GM12878 (cell line): ENCODE measurements at regions not wholly inside any gene's neighbourhood (a gene's known extent, or its start where the extent isn't known, plus 50 kb on each side); places are given as distances from the start of the nearest gene placed in this dataset.

Source experiments
- ATAC-seq: fragments of 200-7000 bp; cut with Tn5 transposase; 3 replicates; pipeline ENCODE4 v1.9.1; 2020; ENCODE audit warnings: mild to moderate bottlenecking, moderate library complexity
- BruUV-seq: library from RNA; stranded (reverse); fragments of 400-500 nt; replicated peaks from 2 replicates; lab custom pipeline; 2021; lab: Mats Ljungman, UMichigan
- CTCF ChIA-PET: fragments of 300-600 bp; sonication (Branson Sonifier 250); formaldehyde crosslinking; extraction: SDS; loops from one replicate; lab custom pipeline; 2021; ENCODE audit warnings: inconsistent platforms; lab: Yijun Ruan, JAX
- POLR2A ChIA-PET: fragments of 350-600 bp; formaldehyde crosslinking; extraction: SDS; loops from one replicate; lab custom pipeline; 2021; ENCODE audit warnings: inconsistent platforms; lab: Charles Lee
- RAD21 ChIA-PET: fragments of 300-600 bp; sonication (Branson Sonifier 250); formaldehyde crosslinking; loops from one replicate; lab custom pipeline; 2023; ENCODE audit warnings: antibody characterized with exemption; ENCODE audit not compliant: unreplicated experiment; lab: Charles Lee
- SMC1A ChIA-PET: fragments of 300-600 bp; sonication (Branson Sonifier 250); formaldehyde crosslinking; loops from one replicate; lab custom pipeline; 2023; ENCODE audit not compliant: unreplicated experiment, uncharacterized antibody; lab: Charles Lee
- DNase-seq: peaks from one replicate; pipeline ENCODE4 v3.0.0-alpha.2; 2011; ENCODE audit warnings: low read depth, low spot score
- FAIRE-seq: peaks from 3 replicates; lab custom pipeline; 2011; peaks lifted over from hg19 to GRCh38; lab: Jason Lieb, UNC
- H2AFZ ChIP-seq: 2 replicates; pipeline ENCODE4 v1.6.0; 2011; ENCODE audit warnings: low read depth, low read length, control low read depth; ENCODE audit not compliant: control insufficient read depth
- H3K27ac ChIP-seq: 2 replicates; pipeline ENCODE4 v1.5.1; 2011; ENCODE audit warnings: control low read depth; ENCODE audit not compliant: control insufficient read depth, insufficient read depth
- H3K27me3 ChIP-seq, 2 experiments: replicated peaks in 1 of 2; 2 replicates each; pipeline versions ENCODE4 v1.6.0 to v1.6.1; 2011; ENCODE audit warnings: low read length in 1 of 2; ENCODE audit not compliant: control insufficient read depth in 2 of 2, insufficient read depth in 2 of 2
- H3K36me3 ChIP-seq, 2 experiments: 2 replicates each; pipeline ENCODE4 v1.5.1; 2011; ENCODE audit warnings: low read length in 1 of 2; ENCODE audit not compliant: control insufficient read depth in 2 of 2, insufficient read depth in 2 of 2
- H3K4me1 ChIP-seq: 2 replicates; pipeline ENCODE4 v1.6.1; 2011; ENCODE audit warnings: mild to moderate bottlenecking, low read length, moderate library complexity, mixed read lengths; ENCODE audit not compliant: control insufficient read depth, insufficient read depth
- H3K4me2 ChIP-seq: 2 replicates; pipeline ENCODE4 v1.6.0; 2011; ENCODE audit warnings: control low read depth; ENCODE audit not compliant: control insufficient read depth, insufficient read depth
- H3K4me3 ChIP-seq: fragments of 200-600 bp; sonication (generic); 2 replicates; pipeline ENCODE4 v1.5.1; 2016
- H3K79me2 ChIP-seq: 2 replicates; pipeline ENCODE4 v1.6.0; 2011; ENCODE audit warnings: low read length; ENCODE audit not compliant: control insufficient read depth, insufficient read depth
- H3K9ac ChIP-seq: 2 replicates; pipeline ENCODE4 v1.8.0; 2011; ENCODE audit warnings: low read length, control low read depth, mixed read lengths; ENCODE audit not compliant: control insufficient read depth, insufficient read depth
- H3K9me3 ChIP-seq: replicated peaks from 3 replicates; pipeline ENCODE4 v1.5.1; 2011; ENCODE audit warnings: mild to moderate bottlenecking, low read length; ENCODE audit not compliant: control insufficient read depth, insufficient read depth
- H4K20me1 ChIP-seq: 2 replicates; pipeline ENCODE4 v1.6.0; 2011; ENCODE audit not compliant: control insufficient read depth, insufficient read depth
- ATF3 ChIP-seq: IDR thresholded peaks from 2 replicates; pipeline ENCODE4 v1.6.1; 2011; ENCODE audit warnings: low read depth, mild to moderate bottlenecking, low read length, moderate library complexity, borderline replicate concordance; ENCODE audit errors: extremely low read depth
- BHLHE40 ChIP-seq, 2 experiments: fragments of 450-650 bp in 1 of 2; IDR thresholded peaks; 2 replicates each; pipeline ENCODE4 v1.6.1; 2011 to 2017; ENCODE audit warnings: low read depth in 2 of 2, borderline replicate concordance in 1 of 2, improper control_type of control experiment in 1 of 2, low read length in 1 of 2, mild to moderate bottlenecking in 1 of 2
- DPF2 ChIP-seq: fragments of 450-650 bp; IDR thresholded peaks from 2 replicates; pipeline ENCODE4 v1.6.1; 2017; ENCODE audit warnings: mild to moderate bottlenecking
- EGR1 ChIP-seq, 2 experiments: IDR thresholded peaks; 1 replicate in 1 of 2; 2 replicates in 1 of 2; pipeline ENCODE4 v1.6.1; 2011 to 2012; ENCODE audit warnings: low read depth in 2 of 2, low read length in 2 of 2, borderline replicate concordance in 1 of 2, mild to moderate bottlenecking in 1 of 2, moderate library complexity in 1 of 2
- EP300 ChIP-seq, 2 experiments: fragments of 150-350 bp in 1 of 2; IDR thresholded peaks; 2 replicates each; pipeline ENCODE4 v1.6.1; 2011 to 2012; ENCODE audit warnings: low read depth in 2 of 2, low read length in 2 of 2, borderline replicate concordance in 1 of 2, improper control_type of control experiment in 1 of 2, inconsistent platforms in 1 of 2; ENCODE audit not compliant: control insufficient read depth in 1 of 2
- ESRRA ChIP-seq: IDR thresholded peaks from 2 replicates; pipeline ENCODE4 v1.6.1; 2012; ENCODE audit warnings: mild to moderate bottlenecking, low read length, improper control_type of control experiment
- MEF2B ChIP-seq: fragments of 450-650 bp; IDR thresholded peaks from 2 replicates; pipeline ENCODE4 v1.6.1; 2018; ENCODE audit warnings: mild to moderate bottlenecking, moderate library complexity; ENCODE audit not compliant: partially characterized antibody, poor library complexity, severe bottlenecking
- PML ChIP-seq: IDR thresholded peaks from 2 replicates; pipeline ENCODE4 v1.6.1; 2012; ENCODE audit warnings: low read length, inconsistent platforms
- POLR2AphosphoS5 ChIP-seq: IDR thresholded peaks from 2 replicates; pipeline ENCODE4 v1.6.1; 2011; ENCODE audit warnings: mild to moderate bottlenecking, low read length, inconsistent platforms
- SMARCA5 ChIP-seq: fragments of 450-650 bp; IDR thresholded peaks from 2 replicates; pipeline ENCODE4 v1.6.1; 2017; ENCODE audit warnings: mild to moderate bottlenecking
- USF2 ChIP-seq: IDR thresholded peaks from 2 replicates; pipeline ENCODE4 v1.6.1; 2011; ENCODE audit warnings: low read depth, low read length, improper control_type of control experiment, borderline replicate concordance
- WGBS: methylation state at CpG from one replicate; pipeline ENCODE4 v1.1.6; 2016; ENCODE audit warnings: low lambda C conversion rate; ENCODE audit not compliant: insufficient replicate concordance, insufficient coverage; ENCODE audit errors: missing lambda C conversion rate; 5-methylcytosine and 5-hydroxymethylcytosine counted together
- in situ Hi-C: fragments of 300-500 bp; cut with MboI; formaldehyde crosslinking; loops from 9 replicates; pipeline ENCODE4 v1.14.3; 2018; ENCODE audit warnings: mixed read lengths
- intact Hi-C: fragments of 100-400 bp; cut with micrococcal nuclease; formaldehyde crosslinking; loops from one replicate; pipeline ENCODE4 v1.14.2; 2022; ENCODE audit not compliant: unreplicated experiment

GRCh38 chr1:60916906-60917305 lies 165.5 kb upstream of the NFIA start:
- Histone ChIP-seq H3K4me2 (no peak overlapping the region), H3K4me1 (no peaks in the 10 kb centered on the region), H3K27me3 (no peaks in the 10 kb centered on the region), H3K79me2 (no peaks in the 10 kb centered on the region), H3K36me3 (no peaks in the 10 kb centered on the region), H3K9ac (no peak overlapping the region), H4K20me1 (no peaks in the 10 kb centered on the region), H2AFZ (no peak overlapping the region), H3K4me3 (no peak overlapping the region), H3K27ac (no peak overlapping the region), H3K9me3 (no peaks in the 10 kb centered on the region)
- CTCF ChIA-PET = interaction anchor here (0.7 kb wide), 1 partner anchor 877 kb away, joined by 3 read pairs; no protein-coding TSS in a partner anchor
- SMC1A ChIA-PET = no interaction called here
- 45% methylated on average over 9 of the region's 9 CpGs for WGBS
- BruUV-seq = no TSS peak
- ATAC-seq (no peak), DNase-seq (no peak), FAIRE-seq (no peak)
- POLR2A ChIA-PET = interaction anchor here (0.5 kb wide), 1 partner anchor 16 kb away, joined by 3 read pairs; no protein-coding TSS in a partner anchor
- RAD21 ChIA-PET = no interaction called here
- in situ Hi-C loops (no loop called here), intact Hi-C loops (no loop called here)
- TF ChIP-seq SMARCA5 = no peak
- no peak for TF ChIP-seq BHLHE40 (IDR thresholded peaks at IDR 0.05; ENCODE audit: borderline replicate concordance in 1 of 2, low read depth in 2 of 2, low read length in 1 of 2)
- no peak for TF ChIP-seq EGR1 (IDR thresholded peaks at IDR 0.05; ENCODE audit: borderline replicate concordance in 1 of 2, low read depth in 2 of 2, low read length in 2 of 2)
- no peak for TF ChIP-seq MEF2B
- no peak for TF ChIP-seq USF2
- no peak for TF ChIP-seq PML
- no peak for TF ChIP-seq ATF3
- TF ChIP-seq EP300 (IDR thresholded peaks at IDR 0.05; ENCODE audit: borderline replicate concordance in 1 of 2, control insufficient read depth in 1 of 2, low read depth in 2 of 2, low read length in 2 of 2) = no peak
- TF ChIP-seq ESRRA = no peak
- no peak for TF ChIP-seq POLR2AphosphoS5
- TF ChIP-seq DPF2 = no peak
